ENCODE measurements at regions not wholly inside any gene's neighbourhood (a gene's known extent, or its start where the extent isn't known, plus 50 kb on each side); places are given as distances from the start of the nearest gene placed in this dataset.

DNA sequence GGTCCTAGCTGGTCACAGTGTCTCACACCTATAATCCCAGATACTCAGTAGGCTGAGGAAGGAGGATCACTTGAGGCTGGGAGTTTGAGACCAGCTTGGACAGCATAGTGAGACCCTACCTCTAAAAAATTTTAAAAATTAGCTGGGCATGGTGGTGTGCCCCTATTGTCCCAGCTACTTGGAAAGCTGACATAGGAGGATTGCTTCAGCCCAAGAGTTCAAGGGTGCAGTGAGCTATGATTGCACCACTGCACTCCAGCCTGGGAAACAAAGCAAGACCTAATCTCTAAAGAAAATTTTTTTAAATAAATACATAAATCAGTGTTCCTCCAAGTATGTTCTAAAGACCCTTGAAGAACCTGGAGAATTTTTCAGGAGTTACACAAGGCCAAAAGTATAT lies 50.6 kb upstream of the GNAO1 start:
- DNase-seq, result no peak

DNA sequence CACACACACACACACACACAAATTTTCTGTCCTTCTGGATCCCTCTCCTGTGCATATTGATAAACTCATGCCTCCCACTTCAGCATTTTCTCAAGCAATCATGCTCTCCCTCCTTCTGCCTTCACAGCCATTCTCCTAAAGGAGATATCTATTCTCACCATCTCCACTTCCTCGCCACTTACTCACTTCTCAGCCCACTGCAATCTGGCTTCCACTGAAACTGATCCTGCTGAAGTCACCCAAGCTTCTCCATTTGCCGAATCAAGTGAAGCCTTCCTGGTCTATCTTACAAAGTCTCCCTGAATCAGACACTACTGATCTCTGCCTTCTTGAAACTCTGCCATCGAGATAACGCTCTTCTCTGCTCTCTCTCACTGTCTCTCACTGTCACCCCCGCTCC lies 54.0 kb upstream of the GNAO1 start:
- no peak for DNase-seq

DNA sequence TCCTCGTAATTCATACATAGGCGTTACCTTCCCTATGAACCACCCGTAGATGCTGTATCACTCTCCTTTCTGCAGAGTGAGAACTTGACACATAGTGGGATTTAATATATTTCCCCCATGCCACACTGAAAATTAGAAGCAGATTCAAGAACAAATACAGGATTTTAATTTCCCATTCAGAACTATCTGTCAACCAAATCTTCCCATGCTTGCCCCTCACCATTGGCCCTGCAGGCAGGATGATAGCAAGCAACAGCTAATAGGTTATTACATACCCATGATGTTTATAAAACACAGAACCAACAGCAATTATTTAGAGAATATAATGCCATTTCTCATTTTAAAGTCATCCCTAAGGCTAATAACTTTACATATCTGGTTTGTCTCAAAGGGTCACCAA lies 55.0 kb upstream of the GNAO1 start:
- DNase-seq, result no peak

DNA sequence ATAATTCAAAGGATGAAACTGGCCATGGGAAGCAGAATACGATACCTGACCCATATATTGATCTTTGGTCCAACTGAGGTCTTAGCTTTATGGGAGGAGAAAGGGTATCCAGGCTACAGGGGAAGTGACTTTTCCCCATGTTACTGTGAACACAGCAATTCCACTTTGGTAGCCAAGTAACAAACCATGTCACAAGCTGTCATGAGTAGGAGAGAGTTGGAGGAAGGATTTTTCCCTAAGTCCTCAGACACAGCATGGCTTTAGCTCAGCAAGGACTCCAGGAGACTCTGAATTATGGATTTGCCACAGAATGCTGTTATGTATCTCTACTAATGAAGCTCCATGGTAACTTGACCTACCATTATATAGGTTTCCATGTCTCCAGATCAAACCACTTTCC lies 56.5 kb upstream of the GNAO1 start:
- no peak for DNase-seq

DNA sequence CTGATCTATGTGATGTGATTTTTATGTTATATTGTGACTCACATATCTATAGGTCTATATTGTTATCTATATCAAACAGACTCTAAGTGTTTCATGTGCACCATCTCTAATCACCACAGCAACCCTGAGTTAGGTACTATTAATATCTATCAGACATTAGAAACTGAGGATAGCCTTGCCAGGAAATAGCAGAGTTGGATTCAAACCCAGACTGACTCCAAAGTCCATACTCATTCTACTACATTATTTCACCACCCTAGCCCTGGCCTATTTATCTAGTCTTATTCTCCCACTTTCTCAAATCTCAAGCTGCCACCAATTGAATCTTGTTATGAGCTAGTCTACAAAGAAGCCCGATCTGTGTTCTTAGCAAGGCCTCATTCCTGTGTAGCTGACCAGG lies 65.4 kb upstream of the GNAO1 start:
- DNase-seq, result no peak

DNA sequence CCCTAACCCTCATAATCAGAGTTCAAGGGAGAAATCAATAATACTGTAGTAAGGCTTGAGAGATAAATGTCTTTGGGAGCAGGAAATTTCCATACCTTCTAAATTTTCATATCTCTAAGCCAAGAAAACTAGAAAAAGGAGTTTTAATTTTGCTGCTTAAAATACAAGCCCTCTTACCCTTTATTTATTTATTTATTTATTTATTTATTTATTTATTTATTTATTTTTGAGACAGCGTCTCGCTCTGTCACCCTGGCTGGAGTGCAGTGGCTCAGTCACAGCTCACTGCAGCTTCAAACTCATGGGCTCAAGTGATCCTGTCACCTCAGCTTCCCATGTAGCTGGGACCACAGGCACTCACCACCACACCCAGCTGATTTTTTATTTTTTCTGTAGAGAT lies 69.0 kb upstream of the GNAO1 start:
- DNase-seq, result no peak

DNA sequence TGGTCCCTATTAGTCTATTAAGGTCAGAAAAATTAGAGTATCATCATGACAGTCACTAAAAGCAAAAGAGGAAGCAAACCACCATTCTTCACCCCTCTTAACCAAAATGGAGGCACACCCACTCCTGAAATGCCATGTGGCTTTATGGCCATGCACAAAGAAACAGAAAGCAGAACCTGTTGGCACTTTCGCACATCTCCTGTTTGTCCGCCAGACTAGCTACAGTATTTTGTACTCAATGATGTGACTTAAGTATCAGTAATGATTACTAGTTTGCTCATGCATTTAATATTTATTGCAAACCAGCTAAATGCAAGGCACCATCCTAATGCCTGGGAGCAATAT lies 70.2 kb upstream of the GNAO1 start:
- DNase-seq, result no peak

DNA sequence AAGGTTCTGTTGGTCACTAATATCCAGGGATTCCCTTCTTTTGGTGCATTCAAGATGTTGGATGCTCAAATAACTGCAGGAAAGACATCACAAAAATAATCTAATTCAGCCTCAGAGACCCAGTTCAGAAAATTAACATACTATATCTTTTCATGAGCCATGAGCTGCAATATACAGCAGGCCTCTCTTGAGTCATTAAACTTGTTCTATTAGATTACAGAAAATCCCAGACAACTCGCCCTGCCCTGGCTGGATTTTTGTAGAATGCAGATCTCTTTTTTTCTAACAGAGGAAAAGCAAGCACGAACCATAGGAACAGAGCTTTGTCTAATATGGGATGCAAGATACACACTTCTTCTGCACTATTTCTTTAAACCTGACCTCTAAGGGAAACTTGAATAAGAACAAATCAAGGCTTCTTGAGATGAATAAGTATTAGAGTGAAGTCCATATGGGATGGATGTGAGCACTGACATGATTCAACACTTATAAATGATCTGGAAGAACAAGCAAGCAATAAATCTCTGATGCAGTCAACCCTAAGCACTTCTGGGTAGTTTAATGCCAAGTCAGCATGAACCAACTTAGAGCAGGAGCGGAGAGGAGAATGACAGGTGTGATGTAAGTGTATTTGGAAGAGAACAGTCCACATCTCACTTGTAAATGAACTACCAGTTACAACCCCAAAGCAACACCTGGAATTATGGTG lies 70.7 kb upstream of the GNAO1 start:
- no peak for DNase-seq

DNA sequence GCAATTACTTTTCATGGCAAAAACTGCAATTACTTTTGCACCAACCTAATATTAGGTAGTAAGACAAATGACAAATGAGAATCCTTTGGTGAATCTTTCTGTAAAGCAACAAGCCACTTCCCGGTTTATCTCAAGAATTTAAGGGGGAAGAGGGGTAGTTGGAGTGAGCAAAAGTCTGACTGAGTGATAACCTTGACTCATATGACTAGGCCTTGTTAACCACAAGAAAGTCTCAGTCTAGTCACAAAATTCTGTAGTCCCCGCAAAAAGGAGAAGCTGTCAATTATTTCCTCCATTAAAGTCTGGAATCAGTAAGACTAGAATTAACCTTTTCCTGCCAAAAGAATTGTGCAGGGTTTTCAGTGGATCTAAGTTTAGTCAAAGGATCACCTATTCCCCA lies 72.2 kb upstream of the GNAO1 start:
- no peak for DNase-seq

DNA sequence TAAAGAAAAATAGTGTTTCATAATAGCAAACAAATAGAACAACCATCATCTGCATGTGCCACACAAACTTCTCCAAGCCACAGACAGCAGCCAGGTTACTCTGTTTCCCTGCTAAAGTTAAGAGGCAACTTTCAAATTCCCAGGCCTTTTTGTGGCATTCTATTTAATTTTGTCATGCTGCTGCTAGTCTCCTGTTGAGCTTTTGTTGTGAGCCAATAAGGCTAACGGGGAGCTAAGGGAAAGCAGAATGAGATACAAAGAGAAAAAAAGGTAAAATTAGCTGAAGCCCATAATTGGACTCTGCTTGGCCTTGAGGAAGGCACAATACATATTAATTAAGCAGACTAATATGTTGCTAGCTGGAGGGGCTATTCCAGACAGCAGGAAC lies 74.7 kb upstream of the GNAO1 start:
- DNase-seq, result no peak

DNA sequence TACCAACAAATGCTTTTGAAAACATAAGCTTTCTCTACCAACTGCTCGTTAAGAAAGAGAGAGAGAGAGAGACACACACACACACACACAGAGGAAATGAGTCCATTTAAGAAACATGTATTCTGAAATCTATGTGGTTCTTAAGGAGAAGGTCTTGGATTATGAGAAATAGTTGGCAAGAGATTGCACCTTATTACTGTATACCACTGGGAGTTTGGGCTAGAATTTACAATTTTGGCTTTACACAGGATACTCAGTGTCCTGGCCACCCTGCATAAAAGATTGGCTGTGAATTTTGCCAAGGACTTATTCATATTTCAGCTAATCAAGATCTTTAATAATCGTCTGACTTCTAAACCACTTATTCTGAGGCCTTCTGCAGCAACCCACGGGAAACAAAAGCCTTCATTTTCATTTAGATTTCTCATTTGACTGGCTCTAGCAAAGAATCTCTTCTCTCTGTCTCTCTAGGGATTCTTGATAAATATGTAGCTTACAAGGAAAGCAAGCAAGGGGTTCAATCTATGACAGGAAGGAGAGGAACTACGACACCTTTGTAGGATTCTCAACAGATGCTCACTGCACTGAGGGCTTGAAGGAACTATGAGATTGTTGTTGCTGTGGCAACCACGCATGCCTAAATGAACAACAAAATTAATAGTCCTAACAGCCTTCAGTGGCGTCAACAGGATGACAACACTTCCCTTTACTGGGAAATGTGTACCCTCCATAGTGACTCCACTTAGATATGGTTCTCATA lies 75.3 kb upstream of the GNAO1 start:
- no peak for DNase-seq

DNA sequence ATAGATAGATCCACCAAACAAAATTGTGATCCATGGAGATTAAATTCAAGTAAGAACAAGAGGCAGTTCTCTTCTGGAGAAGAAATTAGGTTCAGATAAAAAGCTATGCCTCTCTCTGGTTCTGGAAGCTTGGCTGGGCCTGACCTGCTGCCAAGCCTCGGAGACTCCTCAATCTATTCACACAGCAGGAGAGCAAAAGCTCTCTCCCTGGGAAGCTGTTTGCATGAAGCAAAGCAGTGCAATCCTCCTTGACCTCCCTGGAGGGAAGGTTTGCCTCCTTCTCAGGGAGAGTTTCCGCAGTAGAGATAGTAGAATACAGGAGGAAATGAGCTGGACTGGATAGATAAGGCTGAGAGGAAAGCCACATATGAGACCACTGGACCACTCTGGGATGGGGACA lies 78.1 kb upstream of the GNAO1 start:
- DNase-seq, result no peak

DNA sequence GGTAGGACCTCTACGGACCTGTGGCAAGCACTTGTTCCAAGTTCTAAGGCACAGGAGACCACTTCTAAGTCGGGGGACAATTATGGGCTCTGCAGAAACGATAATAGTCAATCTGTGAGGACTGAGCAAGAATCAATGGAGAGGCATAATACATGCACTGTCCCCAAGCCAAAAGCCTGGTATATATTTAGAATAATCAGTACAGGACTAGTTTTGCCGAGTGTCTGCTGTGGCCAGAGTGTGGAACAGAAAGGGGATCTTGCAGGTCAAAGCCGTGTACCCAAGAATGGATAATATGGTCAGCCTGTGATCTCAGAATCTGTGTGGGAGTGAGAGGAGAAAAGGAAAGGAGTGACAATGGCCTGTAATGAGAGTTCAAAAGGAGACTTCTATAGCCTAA lies 80.2 kb upstream of the GNAO1 start:
- DNase-seq, result no peak

DNA sequence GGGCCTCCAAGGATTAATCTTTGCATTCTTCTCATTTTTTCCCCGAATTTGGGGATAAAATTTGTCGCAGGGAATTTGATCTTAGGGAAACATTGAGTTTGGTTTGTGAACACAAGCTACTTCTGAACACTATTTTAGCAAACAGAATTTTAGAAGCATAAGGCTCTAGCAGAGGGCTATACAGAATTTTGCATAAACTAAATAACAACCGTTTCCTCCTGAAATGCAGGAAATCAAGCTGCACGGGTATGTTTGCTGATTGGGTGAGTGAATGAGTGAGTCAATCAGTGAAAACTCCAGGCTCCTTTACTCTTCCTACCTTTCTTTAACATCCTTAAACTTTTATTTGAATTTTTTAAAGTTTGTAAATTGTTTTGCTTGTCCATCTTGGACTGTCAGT lies 81.3 kb upstream of the GNAO1 start:
- DNase-seq, result no peak

DNA sequence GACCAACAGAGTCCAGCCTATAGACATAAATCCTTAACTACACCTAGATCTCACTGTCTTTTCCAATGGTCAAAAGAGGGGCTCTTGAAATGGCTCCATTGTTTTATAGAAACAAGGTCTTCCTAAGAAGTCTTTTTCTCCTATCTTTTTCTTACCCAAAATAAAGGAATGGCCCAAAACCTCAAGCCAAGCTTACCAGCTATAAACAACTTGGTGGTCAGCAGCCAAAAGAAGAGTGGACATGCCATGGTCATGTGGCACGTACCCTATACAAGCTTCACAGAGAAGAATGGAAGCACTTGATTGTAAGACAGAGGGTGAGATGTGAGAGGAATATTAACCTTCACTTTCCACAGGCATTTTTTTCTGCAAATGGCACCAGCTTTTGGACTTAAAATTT lies 82.1 kb upstream of the GNAO1 start:
- no peak for DNase-seq

DNA sequence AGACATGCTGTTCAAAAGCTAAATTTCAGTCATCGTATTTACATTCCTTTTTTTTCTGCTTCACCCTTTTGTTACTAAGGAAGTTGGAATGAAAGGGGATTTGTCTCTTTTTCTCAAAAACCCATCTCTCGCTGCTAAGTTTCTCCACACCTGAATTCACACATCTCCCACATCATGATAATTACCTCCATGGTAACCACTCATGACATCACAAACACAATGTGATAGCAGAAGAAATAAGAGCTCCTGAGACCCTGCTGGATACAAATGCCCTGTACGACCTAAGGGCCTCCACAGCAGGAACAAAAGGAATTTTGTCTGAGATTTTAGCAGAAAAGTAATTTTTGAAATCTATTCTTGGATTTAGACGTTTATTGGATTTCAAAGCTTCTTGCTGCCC lies 82.6 kb upstream of the GNAO1 start:
- DNase-seq, result no peak

DNA sequence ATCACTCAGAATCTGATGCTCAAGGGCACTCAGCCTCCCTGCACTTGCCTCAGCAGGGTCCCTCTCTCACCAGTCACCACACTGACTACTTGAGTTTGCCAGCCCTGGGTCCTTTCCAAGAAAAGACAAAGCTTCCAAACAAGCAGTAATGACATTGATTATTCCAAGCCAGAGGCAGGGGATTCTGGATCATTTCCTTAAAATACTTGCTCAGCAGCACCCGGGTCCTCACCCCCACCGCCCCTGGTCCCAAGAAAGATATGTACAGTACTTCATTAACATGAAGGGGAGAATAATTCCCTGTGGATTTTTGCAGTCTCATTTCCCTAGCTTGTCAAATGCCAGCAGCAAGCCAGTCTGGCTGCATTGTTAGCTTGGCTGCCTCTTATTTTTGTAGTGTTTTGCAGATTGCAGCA lies 83.2 kb upstream of the GNAO1 start:
- DNase-seq, result no peak

DNA sequence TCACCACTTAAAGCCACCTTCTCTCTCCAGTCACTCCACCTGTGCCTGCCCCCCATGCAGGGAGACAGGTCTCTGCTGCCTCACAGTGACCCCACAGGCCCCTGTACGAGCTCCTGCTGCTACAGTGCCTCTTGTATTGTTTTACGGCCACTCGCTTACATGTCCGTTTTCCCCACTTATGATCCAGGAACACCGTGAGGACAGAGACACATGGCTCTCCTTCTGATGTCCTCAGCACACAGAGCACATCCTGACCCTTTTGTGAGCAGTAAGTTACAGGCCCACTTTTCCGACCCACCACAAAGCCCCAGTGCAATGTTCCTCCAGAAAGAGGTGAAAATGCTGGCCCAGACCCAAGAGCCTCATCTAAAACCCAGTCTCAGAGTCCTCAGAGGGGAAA lies 84.8 kb upstream of the GNAO1 start:
- DNase-seq, result no peak

DNA sequence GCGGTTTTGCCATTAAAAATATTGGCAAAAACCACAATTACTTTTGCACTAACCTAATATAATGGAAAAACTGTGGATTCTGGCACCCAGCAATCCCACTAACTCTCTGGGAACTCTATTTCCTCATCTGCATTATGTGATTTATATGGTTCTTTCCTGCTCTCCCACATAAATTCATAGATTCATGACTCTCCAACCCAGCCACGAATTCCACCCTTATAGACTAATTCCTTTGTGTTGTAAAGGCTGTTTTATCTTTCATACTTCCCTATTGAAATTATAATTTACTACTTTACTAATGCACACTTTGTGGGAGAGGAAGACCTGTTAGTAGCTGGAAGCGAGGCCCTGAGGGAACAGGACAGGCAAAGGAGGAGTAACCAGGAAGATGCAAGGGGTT lies 88.4 kb upstream of the GNAO1 start:
- no peak for DNase-seq

DNA sequence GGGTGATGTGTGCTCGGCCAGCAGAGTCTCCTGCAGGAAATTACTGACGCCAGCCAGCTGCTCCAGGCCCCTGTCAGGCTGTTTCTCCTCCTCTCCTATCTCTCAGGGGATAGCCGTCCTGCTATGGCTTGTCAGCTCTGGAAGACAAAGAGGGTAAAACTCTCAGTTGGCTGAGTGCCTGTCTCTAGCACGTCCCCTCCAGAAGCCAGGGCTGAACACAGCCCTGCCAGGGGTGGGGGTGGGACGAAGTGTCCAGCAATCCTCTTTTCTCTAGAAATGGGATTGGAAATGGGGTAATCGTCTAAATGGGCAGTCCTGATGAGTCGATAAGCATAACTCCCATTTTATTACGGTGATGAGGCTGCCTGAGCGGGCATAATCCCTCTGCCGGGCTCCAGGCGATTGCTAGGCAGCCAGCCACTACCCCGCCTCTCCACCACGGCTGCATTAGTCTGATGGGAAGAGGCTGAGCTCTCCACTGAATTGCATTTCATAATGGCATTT lies 89.1 kb upstream of the GNAO1 start:
- DNase-seq, result no peak

DNA sequence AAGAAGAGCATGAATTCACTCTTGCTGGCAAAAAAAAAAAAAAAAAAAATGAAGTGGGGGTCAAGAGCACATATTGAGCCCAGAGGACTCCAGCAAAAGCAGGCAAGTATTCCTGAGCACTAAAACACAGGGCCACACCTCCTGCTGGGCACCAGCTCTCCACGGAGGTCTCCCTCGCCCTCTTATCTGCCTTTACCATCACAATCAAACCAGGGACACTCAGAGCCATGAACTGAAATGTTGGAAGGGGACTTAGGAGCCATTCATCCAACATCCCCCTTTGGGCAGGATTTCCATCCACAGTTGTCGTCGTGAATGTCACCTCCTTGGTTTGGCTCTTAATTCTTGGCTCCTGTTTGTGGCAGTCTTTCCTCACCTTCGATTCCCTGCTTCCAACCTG lies 89.8 kb upstream of the GNAO1 start:
- no peak for DNase-seq

DNA sequence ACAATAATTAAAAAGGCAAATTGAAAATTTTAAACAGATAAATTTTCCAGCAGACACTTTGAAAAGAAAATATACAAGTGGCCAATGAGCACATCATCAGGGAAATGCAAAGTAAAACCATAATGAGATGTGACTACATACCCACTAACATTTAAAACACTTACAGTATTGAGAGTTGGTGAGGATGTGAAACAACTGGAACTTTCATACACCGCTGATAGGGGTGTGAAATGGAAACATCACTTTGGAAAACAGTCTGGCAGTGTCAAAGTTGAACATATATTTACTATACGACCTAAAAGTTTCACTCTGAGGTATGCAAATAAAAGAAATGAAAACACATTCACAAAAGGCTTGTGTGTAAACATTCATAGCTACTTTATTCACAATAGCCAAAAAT lies 94.0 kb upstream of the GNAO1 start:
- no peak for DNase-seq

DNA sequence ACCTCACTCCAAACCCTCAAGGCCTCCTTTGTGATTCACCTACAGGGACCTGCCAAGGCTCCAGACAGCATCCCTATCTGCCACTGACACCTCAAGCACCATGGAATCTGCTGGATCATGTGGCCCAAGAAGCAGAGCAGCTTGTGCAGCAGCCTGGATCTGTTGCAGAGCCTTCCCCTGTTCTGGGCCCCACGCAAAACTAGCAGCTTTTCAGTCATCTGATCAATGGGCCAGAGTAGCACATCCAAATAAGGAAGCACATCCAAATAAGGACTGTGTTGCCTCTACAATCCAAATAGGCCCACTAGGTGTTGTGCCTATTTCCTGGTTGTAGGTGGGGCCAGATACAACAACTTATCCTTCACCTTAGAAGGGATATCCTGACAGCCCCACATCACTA lies 97.1 kb upstream of the GNAO1 start:
- no peak for DNase-seq

DNA sequence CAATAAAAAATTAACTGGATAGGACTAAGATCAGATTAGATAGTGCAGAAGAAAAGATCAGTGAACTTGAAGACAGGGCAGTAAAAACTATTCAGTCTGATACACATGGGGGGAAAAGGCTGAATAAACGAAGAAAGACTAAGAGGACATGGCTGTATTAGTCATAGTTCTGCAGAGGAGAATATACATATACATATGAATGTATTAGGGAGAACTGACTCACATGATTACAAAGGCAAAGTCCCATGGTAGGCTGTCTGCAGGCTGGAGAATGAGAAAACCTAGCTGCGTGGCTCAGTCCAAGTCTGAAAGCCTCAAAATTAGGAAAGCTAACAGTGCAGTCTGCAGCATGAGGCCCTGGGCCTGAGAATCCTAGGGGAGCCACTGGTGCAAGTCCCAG lies 98.2 kb upstream of the GNAO1 start:
- no peak for DNase-seq

DNA sequence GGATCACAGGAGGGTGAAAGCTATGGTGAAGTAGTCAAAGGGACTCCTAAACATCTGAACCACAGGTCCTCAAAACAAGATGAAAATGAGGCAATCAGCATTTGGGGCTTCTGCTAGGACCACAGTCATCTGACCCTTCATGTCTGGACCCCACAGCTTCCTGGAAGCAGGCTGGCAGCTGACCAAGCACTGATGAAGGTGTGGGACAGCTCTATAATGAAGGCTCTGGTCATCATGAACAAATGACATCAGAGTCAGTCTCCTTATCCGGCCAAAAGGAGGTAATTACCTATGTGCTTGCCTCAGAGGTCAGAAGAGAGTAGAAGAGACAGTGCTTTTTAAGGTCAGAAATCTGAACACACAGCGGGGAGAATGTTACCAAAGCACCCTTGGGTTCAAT lies 101.2 kb upstream of the GNAO1 start:
- DNase-seq, result no peak
